ENCODE measurements at regions not wholly inside any gene's neighbourhood (a gene's known extent, or its start where the extent isn't known, plus 50 kb on each side); places are given as distances from the start of the nearest gene placed in this dataset.

DNA sequence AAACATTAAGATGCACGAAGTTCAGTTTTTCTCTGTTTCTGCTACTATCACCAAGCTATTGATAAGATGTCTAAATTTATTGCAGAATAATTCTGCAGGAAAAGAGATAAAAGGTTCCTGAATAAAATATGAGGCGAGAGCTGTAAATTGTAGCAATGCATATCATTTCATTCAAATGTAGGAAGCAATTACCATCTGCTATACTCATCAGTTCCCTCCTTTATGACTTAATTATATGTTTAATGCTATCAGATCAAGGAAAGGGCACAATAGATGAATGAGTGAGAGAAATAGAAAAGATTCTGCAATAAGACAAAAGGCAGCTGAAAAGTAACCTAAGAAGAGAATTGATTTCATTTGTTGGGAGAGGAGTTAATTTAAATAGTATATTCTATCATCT is 108.2 kb upstream of the GALNT5 start:
- TF ChIP-seq, protein P1, sequence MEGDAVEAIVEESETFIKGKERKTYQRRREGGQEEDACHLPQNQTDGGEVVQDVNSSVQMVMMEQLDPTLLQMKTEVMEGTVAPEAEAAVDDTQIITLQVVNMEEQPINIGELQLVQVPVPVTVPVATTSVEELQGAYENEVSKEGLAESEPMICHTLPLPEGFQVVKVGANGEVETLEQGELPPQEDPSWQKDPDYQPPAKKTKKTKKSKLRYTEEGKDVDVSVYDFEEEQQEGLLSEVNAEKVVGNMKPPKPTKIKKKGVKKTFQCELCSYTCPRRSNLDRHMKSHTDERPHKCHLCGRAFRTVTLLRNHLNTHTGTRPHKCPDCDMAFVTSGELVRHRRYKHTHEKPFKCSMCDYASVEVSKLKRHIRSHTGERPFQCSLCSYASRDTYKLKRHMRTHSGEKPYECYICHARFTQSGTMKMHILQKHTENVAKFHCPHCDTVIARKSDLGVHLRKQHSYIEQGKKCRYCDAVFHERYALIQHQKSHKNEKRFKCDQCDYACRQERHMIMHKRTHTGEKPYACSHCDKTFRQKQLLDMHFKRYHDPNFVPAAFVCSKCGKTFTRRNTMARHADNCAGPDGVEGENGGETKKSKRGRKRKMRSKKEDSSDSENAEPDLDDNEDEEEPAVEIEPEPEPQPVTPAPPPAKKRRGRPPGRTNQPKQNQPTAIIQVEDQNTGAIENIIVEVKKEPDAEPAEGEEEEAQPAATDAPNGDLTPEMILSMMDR (IDR thresholded peaks at IDR 0.05; ENCODE audit: unreplicated experiment), result no peak
- CTCF ChIA-PET, result no interaction called here
- intact Hi-C loops (cut with micrococcal nuclease; ENCODE audit: unreplicated experiment), result no loop called here
- no TSS peak for BruUV-seq (replicated peaks)
- Mint-ChIP-seq H3K36me3 (ENCODE audit: insufficient read depth, unreplicated experiment) (no peaks in the 10 kb centered on the region), H3K27ac (ENCODE audit: unreplicated experiment) (peak overlapping the region; percentile 76), H3K4me3 (ENCODE audit: low read depth, unreplicated experiment) (no peak overlapping the region), H3K27me3 (ENCODE audit: unreplicated experiment) (no peaks in the 10 kb centered on the region), H3K4me1 (ENCODE audit: low read depth, unreplicated experiment) (peaks cover 31% of the 10 kb centered on the region), H3K9me3 (ENCODE audit: low read depth, unreplicated experiment) (no peaks in the 10 kb centered on the region)
- no peak for DNase-seq

DNA sequence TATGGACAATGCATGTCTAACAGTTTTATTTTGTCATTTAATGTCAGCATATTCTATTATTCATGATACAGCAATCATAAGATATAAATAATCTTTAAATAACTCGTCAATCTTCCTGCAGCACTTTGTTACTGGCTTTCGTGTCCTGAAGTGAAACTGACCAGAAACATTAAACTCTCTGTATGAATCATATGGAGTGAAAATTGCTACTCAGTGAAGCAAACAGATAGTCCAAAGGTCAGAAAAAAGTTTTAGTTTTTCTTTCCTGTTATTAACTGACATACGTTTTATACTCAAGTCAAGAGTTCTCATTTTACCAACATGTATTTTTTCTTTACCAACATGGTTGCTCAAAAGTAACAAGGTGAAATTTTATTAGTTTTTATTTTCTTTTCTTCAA is 106.8 kb upstream of the GALNT5 start:
- Mint-ChIP-seq H3K27me3 (ENCODE audit: unreplicated experiment) (no peaks in the 10 kb centered on the region), H3K36me3 (ENCODE audit: insufficient read depth, unreplicated experiment) (no peaks in the 10 kb centered on the region), H3K4me3 (ENCODE audit: low read depth, unreplicated experiment) (no peak overlapping the region), H3K9me3 (ENCODE audit: low read depth, unreplicated experiment) (no peaks in the 10 kb centered on the region), H3K27ac (ENCODE audit: unreplicated experiment) (peak overlapping the region; percentile 76), H3K4me1 (ENCODE audit: low read depth, unreplicated experiment) (peaks cover 31% of the 10 kb centered on the region)
- TF ChIP-seq, protein P1 (IDR thresholded peaks at IDR 0.05; ENCODE audit: unreplicated experiment), result no peak
- CTCF ChIA-PET, result interaction anchor here (0.6 kb wide), 1 partner anchor 15 kb away, joined by 3 read pairs; no protein-coding TSS in a partner anchor
- BruUV-seq (replicated peaks), result no TSS peak
- intact Hi-C loops (cut with micrococcal nuclease; ENCODE audit: unreplicated experiment), result no loop called here
- no peak for DNase-seq

DNA sequence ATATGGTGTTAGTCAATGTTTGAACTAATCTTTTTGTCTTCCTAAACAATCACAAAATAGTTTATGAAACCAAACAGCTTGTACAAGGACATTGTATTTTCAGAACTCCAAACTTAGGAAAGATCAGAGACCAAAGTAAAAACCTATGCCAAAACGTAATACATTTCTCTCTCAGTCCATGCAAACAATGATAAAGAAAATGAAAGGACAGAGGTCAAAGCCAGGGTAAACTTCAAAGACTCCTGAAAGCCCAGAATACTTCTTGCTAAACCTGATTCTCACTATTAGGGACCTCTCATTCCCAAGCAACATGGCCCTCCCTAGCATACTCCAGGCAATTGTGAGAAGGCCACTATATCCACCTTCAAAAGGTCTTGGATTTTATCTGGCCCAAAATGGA is 105.1 kb upstream of the GALNT5 start:
- TF ChIP-seq, protein P1 (IDR thresholded peaks at IDR 0.05; ENCODE audit: unreplicated experiment), result no peak
- Mint-ChIP-seq H3K4me3 (ENCODE audit: low read depth, unreplicated experiment) (no peak overlapping the region), H3K4me1 (ENCODE audit: low read depth, unreplicated experiment) (peaks cover 31% of the 10 kb centered on the region), H3K9me3 (ENCODE audit: low read depth, unreplicated experiment) (no peaks in the 10 kb centered on the region), H3K27ac (ENCODE audit: unreplicated experiment) (peak overlapping the region; percentile 16), H3K36me3 (ENCODE audit: insufficient read depth, unreplicated experiment) (no peaks in the 10 kb centered on the region), H3K27me3 (ENCODE audit: unreplicated experiment) (no peaks in the 10 kb centered on the region)
- BruUV-seq (replicated peaks), result no TSS peak
- no peak for DNase-seq
- intact Hi-C loops (cut with micrococcal nuclease; ENCODE audit: unreplicated experiment), result no loop called here
- CTCF ChIA-PET, result no interaction called here

DNA sequence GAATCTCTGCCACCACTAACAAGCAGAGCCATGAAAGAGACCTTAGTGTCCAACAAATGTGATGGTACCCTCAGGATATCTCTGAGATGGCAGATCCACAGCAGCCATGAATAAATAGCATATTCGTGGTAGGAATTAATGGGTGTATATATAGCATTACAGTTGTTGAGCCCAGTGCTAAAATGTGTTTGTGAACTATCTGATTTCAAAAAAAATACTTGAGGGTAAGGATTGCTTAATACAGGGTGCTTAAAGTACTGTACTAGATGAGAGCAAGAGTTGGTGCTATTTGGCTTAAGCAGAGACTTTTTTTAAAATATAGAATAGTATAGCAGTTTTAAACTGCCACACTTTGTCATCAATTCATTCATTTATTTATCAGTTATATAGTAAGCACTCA is 101.5 kb upstream of the GALNT5 start:
- CTCF ChIA-PET, result no interaction called here
- Mint-ChIP-seq H3K9me3 (ENCODE audit: low read depth, unreplicated experiment) (no peaks in the 10 kb centered on the region), H3K4me3 (ENCODE audit: low read depth, unreplicated experiment) (no peak overlapping the region), H3K36me3 (ENCODE audit: insufficient read depth, unreplicated experiment) (no peaks in the 10 kb centered on the region), H3K4me1 (ENCODE audit: low read depth, unreplicated experiment) (peaks cover 45% of the 10 kb centered on the region), H3K27me3 (ENCODE audit: unreplicated experiment) (no peaks in the 10 kb centered on the region), H3K27ac (ENCODE audit: unreplicated experiment) (no peak overlapping the region)
- BruUV-seq (replicated peaks), result no TSS peak
- TF ChIP-seq, protein P1 (IDR thresholded peaks at IDR 0.05; ENCODE audit: unreplicated experiment), result no peak
- intact Hi-C loops (cut with micrococcal nuclease; ENCODE audit: unreplicated experiment), result no loop called here
- DNase-seq, result no peak
